H1 (cell line): ENCODE measurements at regions not wholly inside any gene's neighbourhood (a gene's known extent, or its start where the extent isn't known, plus 50 kb on each side); places are given as distances from the start of the nearest gene placed in this dataset.

ENCODE experiments used
- CTCF ChIA-PET: fragments of 300-600 bp; sonication (Branson Sonifier 250); formaldehyde crosslinking; loops from one replicate; lab custom pipeline; 2021; ENCODE audit not compliant: partially characterized antibody; lab: Charles Lee
- POLR2A ChIA-PET: fragments of 300-600 bp; sonication (Branson Sonifier 250); formaldehyde crosslinking; loops from one replicate; lab custom pipeline; 2021; ENCODE audit warnings: inconsistent platforms; ENCODE audit not compliant: partially characterized antibody; lab: Charles Lee
- DNase-seq, 2 experiments: peaks; one replicate each; pipeline versions ENCODE4 v3.0.0 to v3.0.0-alpha.2; 2010 to 2022; ENCODE audit warnings: low spot score in 2 of 2, low read depth in 1 of 2, mixed read lengths in 1 of 2
- FAIRE-seq: peaks from 2 replicates; lab custom pipeline; 2011; peaks lifted over from hg19 to GRCh38; lab: Jason Lieb, UNC
- H2AFZ ChIP-seq: 2 replicates; pipeline ENCODE4 v1.8.1; 2012; ENCODE audit warnings: low read length, inconsistent platforms
- H2AK5ac ChIP-seq: 2 replicates; pipeline ENCODE4 v1.6.1; 2013; ENCODE audit warnings: low read depth, low read length
- H2BK120ac ChIP-seq: replicated peaks from 2 replicates; pipeline ENCODE3; 2013; ENCODE audit warnings: low read depth, low read length, inconsistent platforms
- H2BK12ac ChIP-seq: 2 replicates; pipeline ENCODE4 v1.6.1; 2013; ENCODE audit warnings: low read depth, low read length
- H2BK15ac ChIP-seq: 2 replicates; pipeline ENCODE4 v1.6.1; 2013; ENCODE audit warnings: low read length
- H2BK20ac ChIP-seq: 2 replicates; pipeline ENCODE4 v1.6.1; 2013; ENCODE audit warnings: low read length
- H2BK5ac ChIP-seq: 2 replicates; pipeline ENCODE4 v1.6.1; 2013; ENCODE audit warnings: low read depth, low read length
- H3K14ac ChIP-seq: 2 replicates; pipeline ENCODE4 v1.6.1; 2013; ENCODE audit warnings: inconsistent platforms; ENCODE audit not compliant: insufficient read length
- H3K18ac ChIP-seq: 2 replicates; pipeline ENCODE4 v1.6.1; 2013; ENCODE audit warnings: low read length; ENCODE audit errors: extremely low read depth
- H3K23ac ChIP-seq: 2 replicates; pipeline ENCODE4 v1.6.1; 2013; ENCODE audit warnings: inconsistent platforms; ENCODE audit not compliant: insufficient read length
- H3K23me2 ChIP-seq: 2 replicates; pipeline ENCODE4 v1.6.1; 2013; ENCODE audit warnings: low read depth, low read length
- H3K27ac ChIP-seq: 2 replicates; pipeline ENCODE4 v1.6.1; 2011; ENCODE audit warnings: low read depth, low read length, inconsistent platforms
- H3K27me3 ChIP-seq, 4 experiments: replicated peaks in 1 of 4; 1 replicate in 1 of 4; 2 replicates in 3 of 4; pipeline versions ENCODE4 v1.6.1 to v1.8.1; 2011 to 2013; ENCODE audit warnings: low read length in 3 of 4, mild to moderate bottlenecking in 3 of 4, inconsistent platforms in 2 of 4, mixed read lengths in 2 of 4, moderate library complexity in 1 of 4; ENCODE audit not compliant: control insufficient read depth in 3 of 4, insufficient read depth in 3 of 4; ENCODE audit errors: extremely low read depth in 1 of 4
- H3K36me3 ChIP-seq, 4 experiments: 2 replicates each; pipeline versions ENCODE4 v1.6.1 to v1.8.1; 2011 to 2013; ENCODE audit warnings: mild to moderate bottlenecking in 4 of 4, low read length in 3 of 4, moderate library complexity in 2 of 4, control low read depth in 1 of 4, inconsistent platforms in 1 of 4; ENCODE audit not compliant: insufficient read depth in 4 of 4, control insufficient read depth in 2 of 4
- H3K4ac ChIP-seq: replicated peaks from 2 replicates; pipeline ENCODE3; 2013; ENCODE audit warnings: low read length, low read depth, mixed read lengths, inconsistent platforms; ENCODE audit not compliant: insufficient read length
- H3K4me1 ChIP-seq, 4 experiments: replicated peaks in 1 of 4; 1 replicate in 1 of 4; 2 replicates in 3 of 4; pipeline versions ENCODE4 v1.6.1 to v1.8.1; 2011 to 2013; ENCODE audit warnings: low read length in 3 of 4, inconsistent platforms in 2 of 4, mixed read lengths in 1 of 4; ENCODE audit not compliant: insufficient read depth in 4 of 4, control insufficient read depth in 3 of 4
- H3K4me2 ChIP-seq, 2 experiments: 2 replicates each; pipeline versions ENCODE4 v1.6.1 to v1.8.1; 2011 to 2013; ENCODE audit warnings: low read depth in 2 of 2, low read length in 2 of 2, control low read depth in 1 of 2, inconsistent platforms in 1 of 2, mild to moderate bottlenecking in 1 of 2; ENCODE audit not compliant: insufficient read depth in 1 of 2
- H3K4me3 ChIP-seq, 4 experiments: fragments of 200-600, 300-600 bp in 1 of 4; sonication (generic), shearing (Covaris generic), sonication (Bioruptor Twin) in 1 of 4; 2 replicates each; pipeline versions ENCODE4 v1.5.1 to v1.8.1; 2011 to 2016; ENCODE audit warnings: low read length in 4 of 4, low read depth in 3 of 4, control low read depth in 2 of 4, inconsistent platforms in 2 of 4, mild to moderate bottlenecking in 2 of 4, mixed read lengths in 1 of 4, moderate library complexity in 1 of 4; ENCODE audit not compliant: insufficient read depth in 2 of 4; ENCODE audit errors: extremely low read depth in 1 of 4
- H3K56ac ChIP-seq: replicated peaks from 2 replicates; pipeline ENCODE3; 2013; ENCODE audit warnings: low read depth, mild to moderate bottlenecking, mixed read lengths, low read length, inconsistent platforms; ENCODE audit not compliant: insufficient read length
- H3K79me1 ChIP-seq: 2 replicates; pipeline ENCODE4 v1.6.1; 2013; ENCODE audit warnings: low read depth, low read length, control low read depth
- H3K79me2 ChIP-seq, 2 experiments: 2 replicates each; pipeline versions ENCODE4 v1.6.1 to v1.8.1; 2012 to 2013; ENCODE audit warnings: low read length in 2 of 2, mild to moderate bottlenecking in 2 of 2, inconsistent platforms in 1 of 2; ENCODE audit not compliant: insufficient read depth in 2 of 2, control insufficient read depth in 1 of 2
- H3K9ac ChIP-seq, 4 experiments: replicated peaks in 1 of 4; 1 replicate in 1 of 4; 2 replicates in 3 of 4; pipeline versions ENCODE4 v1.6.1 to v1.8.1; 2011 to 2013; ENCODE audit warnings: low read depth in 3 of 4, low read length in 3 of 4, control low read depth in 2 of 4, mild to moderate bottlenecking in 2 of 4, moderate library complexity in 2 of 4, inconsistent platforms in 1 of 4; ENCODE audit errors: extremely low read depth in 1 of 4
- H3K9me3 ChIP-seq, 2 experiments: 2 replicates each; pipeline versions ENCODE4 v1.6.1 to v1.8.1; 2012 to 2013; ENCODE audit warnings: mild to moderate bottlenecking in 2 of 2, moderate library complexity in 2 of 2, control low read depth in 1 of 2, inconsistent platforms in 1 of 2, low read depth in 1 of 2, low read length in 1 of 2, mixed read lengths in 1 of 2; ENCODE audit not compliant: insufficient read depth in 2 of 2
- H4K20me1 ChIP-seq, 2 experiments: replicated peaks in 1 of 2; 2 replicates each; pipeline versions ENCODE3 to v1.8.1; 2011 to 2013; ENCODE audit warnings: inconsistent platforms in 2 of 2, low read length in 2 of 2, mild to moderate bottlenecking in 1 of 2; ENCODE audit not compliant: insufficient read depth in 2 of 2, control insufficient read depth in 1 of 2
- H4K5ac ChIP-seq: 2 replicates; pipeline ENCODE4 v1.6.1; 2013; ENCODE audit warnings: low read length, low read depth, mixed read lengths, inconsistent platforms; ENCODE audit not compliant: insufficient read length
- H4K8ac ChIP-seq: 2 replicates; pipeline ENCODE4 v1.8.0; 2013; ENCODE audit warnings: mild to moderate bottlenecking, moderate library complexity, low read length, inconsistent platforms; ENCODE audit not compliant: insufficient read depth; ENCODE audit errors: extremely low read depth
- H4K91ac ChIP-seq: replicated peaks from 2 replicates; pipeline ENCODE3; 2013; ENCODE audit warnings: low read length, mixed read lengths, inconsistent platforms; ENCODE audit not compliant: insufficient read length
- EGR1 ChIP-seq: IDR thresholded peaks from 2 replicates; pipeline ENCODE4 v1.6.1; 2011; ENCODE audit warnings: low read depth, low read length, borderline replicate concordance
- KDM5A ChIP-seq: fragments of 200-600 bp; IDR thresholded peaks from 2 replicates; pipeline ENCODE4 v1.7.1; 2012; ENCODE audit warnings: mild to moderate bottlenecking, low read length, inconsistent platforms, mixed read lengths
- NANOG ChIP-seq: IDR thresholded peaks from 2 replicates; pipeline ENCODE4 v1.6.1; 2011; ENCODE audit warnings: low read length, low read depth, mild to moderate bottlenecking, inconsistent platforms; ENCODE audit not compliant: insufficient read depth, poor library complexity, severe bottlenecking
- RXRA ChIP-seq: IDR thresholded peaks from 2 replicates; pipeline ENCODE4 v1.6.1; 2011; ENCODE audit warnings: low read depth, mild to moderate bottlenecking, low read length, moderate library complexity; ENCODE audit not compliant: insufficient read depth
- SP1 ChIP-seq: IDR thresholded peaks from 2 replicates; pipeline ENCODE4 v1.6.1; 2011; ENCODE audit warnings: low read depth, low read length
- TCF12 ChIP-seq: IDR thresholded peaks from 2 replicates; pipeline ENCODE4 v1.6.1; 2011; ENCODE audit warnings: low read depth, mild to moderate bottlenecking, low read length
- WGBS, 2 experiments: shearing (Covaris generic) in 1 of 2; methylation state at CpG; one replicate each; pipeline versions ENCODE4 v1.1.6 to v1.1.7; 2013 to 2015; ENCODE audit warnings: low lambda C conversion rate in 2 of 2, mixed read lengths in 2 of 2, inconsistent platforms in 1 of 2, low coverage in 1 of 2, missing lambda C conversion rate in 1 of 2; ENCODE audit not compliant: insufficient replicate concordance in 2 of 2, insufficient coverage in 1 of 2, insufficient read length in 1 of 2; ENCODE audit errors: extremely low coverage in 1 of 2, missing lambda C conversion rate in 1 of 2; 5-methylcytosine and 5-hydroxymethylcytosine counted together

DNA sequence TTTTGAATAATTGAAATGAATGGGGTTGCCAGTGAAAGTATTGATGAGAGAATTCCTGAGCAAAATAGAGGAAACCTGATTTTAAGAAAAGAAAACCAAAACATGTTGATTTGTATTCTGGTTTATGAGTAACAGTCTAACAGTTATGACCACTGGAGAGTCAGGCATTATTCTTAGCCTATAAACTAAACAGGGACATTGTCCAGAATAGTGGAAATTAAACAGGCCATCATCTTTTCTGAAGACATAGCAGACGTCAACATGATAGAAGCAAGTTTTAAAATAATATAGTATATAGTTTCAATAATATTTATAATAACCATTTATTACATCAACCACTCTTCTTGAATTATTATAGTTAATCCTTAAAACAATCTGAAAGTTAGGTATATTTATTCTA is 178.3 kb upstream of the MPDZ start:
- ChIA-PET CTCF (interaction anchor here (1.7 kb wide), 1 partner anchor 29 kb away, joined by 3 read pairs; no protein-coding TSS in a partner anchor), POLR2A (no interaction called here)
- TF ChIP-seq TCF12 (no peak), KDM5A (no peak), EGR1 (no peak), NANOG (no peak), SP1 (no peak), RXRA (no peak)
- no peak overlapping the region for H3K4me3 ChIP-seq
- no peaks in the 10 kb centered on the region for H3K79me2 ChIP-seq
- no peak overlapping the region for H2AFZ ChIP-seq
- H4K5ac ChIP-seq, result no peak overlapping the region
- WGBS, 2 experiments, result 93% methylated on average over 1 of the region's 1 CpG; no CpG with 5 or more reads in 1 of the 2 experiments
- H2BK5ac ChIP-seq, result no peak overlapping the region
- H3K56ac ChIP-seq, result no peak overlapping the region
- no peak overlapping the region for H3K18ac ChIP-seq
- no peak overlapping the region for H3K4ac ChIP-seq
- H3K27ac ChIP-seq, result no peak overlapping the region
- no peak overlapping the region for H3K4me2 ChIP-seq
- H3K14ac ChIP-seq, result no peak overlapping the region
- no peaks in the 10 kb centered on the region for H4K20me1 ChIP-seq
- no peak overlapping the region for H2BK12ac ChIP-seq
- H4K91ac ChIP-seq, result no peak overlapping the region
- H3K9ac ChIP-seq, result no peak overlapping the region
- no peak overlapping the region for H2BK20ac ChIP-seq
- no peaks in the 10 kb centered on the region for H3K4me1 ChIP-seq
- no peak overlapping the region for H2BK15ac ChIP-seq
- H4K8ac ChIP-seq, result no peak overlapping the region
- no peaks in the 10 kb centered on the region for H3K79me1 ChIP-seq
- H3K23me2 ChIP-seq, result no peaks in the 10 kb centered on the region; the same call in 1 of the 2 replicates
- no peaks in the 10 kb centered on the region for H3K36me3 ChIP-seq
- H3K27me3 ChIP-seq, result no peaks in the 10 kb centered on the region
- no peak overlapping the region for H2AK5ac ChIP-seq
- H3K23ac ChIP-seq, result no peak overlapping the region
- FAIRE-seq (no peak), DNase-seq (no peak)
- no peaks in the 10 kb centered on the region for H3K9me3 ChIP-seq
- no peak overlapping the region for H2BK120ac ChIP-seq
